ENCODE measurements at regions not wholly inside any gene's neighbourhood (a gene's known extent, or its start where the extent isn't known, plus 50 kb on each side); places are given as distances from the start of the nearest gene placed in this dataset.

GRCh38 chr9:129391221-129391661, 213.2 kb upstream of the IER5L start:
- Histone ChIP-seq H3K4me3 (ENCODE audit: low read depth in 2 of 2, low read length in 1 of 2) (no peak overlapping the region), H4K20me1 (ENCODE audit: insufficient read depth) (no peaks in the 10 kb centered on the region), H3K9me2 (no peaks in the 10 kb centered on the region), H3K9me3 (no peaks in the 10 kb centered on the region), H3K4me1 (ENCODE audit: control insufficient read depth in 1 of 2, insufficient read depth in 2 of 2, low read depth in 1 of 2, low read length in 1 of 2) (peaks cover 0 to 20% of the 10 kb centered on the region in 2 experiments; a peak in 1 of 4 replicates), H3K79me2 (ENCODE audit: insufficient read depth) (no peaks in the 10 kb centered on the region), H3K27me3 (ENCODE audit: insufficient read depth) (no peaks in the 10 kb centered on the region; the same call in 1 of the 2 replicates), H3K27ac (ENCODE audit: low read depth in 2 of 2, low read length in 1 of 2) (no peak overlapping the region), H3K4me2 (no peak overlapping the region), H2AFZ (ENCODE audit: low read depth) (no peak overlapping the region), H3F3A (replicated peaks; ENCODE audit: insufficient read depth) (no peaks in the 10 kb centered on the region), H3K36me3 (replicated peaks in 1 of 2; ENCODE audit: control insufficient read depth in 1 of 2, insufficient read depth in 2 of 2, low read length in 1 of 2) (no peaks in the 10 kb centered on the region), H3K9ac (no peak overlapping the region)
- CTCF ChIA-PET = interaction anchor here (0.6 to 1.3 kb wide), 2 partner anchors 48 to 68 kb away, joined by 3 read pairs; no protein-coding TSS in a partner anchor
- DNase-seq = no peak
- WGBS (ENCODE audit: low lambda C conversion rate) = 93% methylated on average over 12 of the region's 12 CpGs
- POLR2A ChIA-PET = interaction anchor here (1.1 kb wide), 1 partner anchor 69 kb away, joined by 3 read pairs; no protein-coding TSS in a partner anchor
- TF ChIP-seq USF1 (IDR thresholded peaks at IDR 0.05; ENCODE audit: borderline replicate concordance, low read depth) (no peak), FOXJ3 (CRISPR knock-in tag; IDR thresholded peaks at IDR 0.05) (no peak), MEF2A (IDR thresholded peaks at IDR 0.05; ENCODE audit: borderline replicate concordance, low read depth) (no peak), JUND (IDR thresholded peaks at IDR 0.05) (no peak), EP300 (IDR thresholded peaks at IDR 0.05; ENCODE audit: borderline replicate concordance in 1 of 2, low read depth in 1 of 2, low read length in 1 of 2) (no peak), SMC3 (IDR thresholded peaks at IDR 0.05; ENCODE audit: low read depth, low read length) (no peak), TEAD4 (IDR thresholded peaks at IDR 0.05; ENCODE audit: borderline replicate concordance, insufficient read depth) (no peak), RAD21 (IDR thresholded peaks at IDR 0.05; ENCODE audit: low read length) (no peak), RCOR1 (IDR thresholded peaks at IDR 0.05; ENCODE audit: low read length) (no peak), TCF12 (IDR thresholded peaks at IDR 0.05) (no peak), REST (IDR thresholded peaks at IDR 0.05; ENCODE audit: low read depth, low read length) (no peak), IRF3 (IDR thresholded peaks at IDR 0.05; ENCODE audit: low read depth, low read length) (no peak), ZBTB33 (IDR thresholded peaks at IDR 0.05; ENCODE audit: borderline replicate concordance, low read depth) (no peak), POLR2AphosphoS5 (IDR thresholded peaks at IDR 0.05; ENCODE audit: low read depth, low read length) (no peak), SIN3A (IDR thresholded peaks at IDR 0.05; ENCODE audit: borderline replicate concordance, low read depth, low read length) (no peak), RFX5 (IDR thresholded peaks at IDR 0.05; ENCODE audit: low read length) (no peak), CTCF (IDR thresholded peaks at IDR 0.05) (no peak)
